Nucleus accumbens (tissue), 56 donors: ENCODE measurements at regions not wholly inside any gene's neighbourhood (a gene's known extent, or its start where the extent isn't known, plus 50 kb on each side); places are given as distances from the start of the nearest gene placed in this dataset.
"Not testable (repeated sequence)": the region's sequence is repeated elsewhere in the genome, so short reads cannot be mapped to it uniquely, and the experiment has no call there.

Experiments used
- DNase-seq, 56 donors: peaks; one replicate each; lab custom pipeline; 2025; lab: John Stamatoyannopoulos, UW

GRCh38 chr9:75197561-75197960 is 109.2 kb downstream of the OSTF1 start:
- DNase-seq: peak in 2 of 56 donors; percentile 6 to 18

GRCh38 chr9:75198436-75198835 is 110.1 kb downstream of the OSTF1 start:
- no peak for DNase-seq

GRCh38 chr9:75200892-75201470 is 112.7 kb downstream of the OSTF1 start:
- DNase-seq: no peak

GRCh38 chr9:75201480-75202209 is 113.3 kb downstream of the OSTF1 start:
- DNase-seq: no peak

- DNase-seq: not testable (repeated sequence)
Measured at GRCh38 chr9:75207997-75208396, 119.7 kb downstream of the OSTF1 start.

- DNase-seq: no peak
Measured at GRCh38 chr9:75210215-75210614, 121.9 kb downstream of the OSTF1 start.

GRCh38 chr9:75213765-75214164 is 125.5 kb downstream of the OSTF1 start:
- no peak for DNase-seq

- no peak for DNase-seq
Measured at GRCh38 chr9:75226403-75227139, 138.3 kb downstream of the OSTF1 start.

GRCh38 chr9:75228893-75229292 is 140.6 kb downstream of the OSTF1 start:
- no peak for DNase-seq

- no peak for DNase-seq
Measured at GRCh38 chr9:75229605-75230332, 141.5 kb downstream of the OSTF1 start.

- DNase-seq: no peak
Measured at GRCh38 chr9:75230469-75230868, 142.2 kb downstream of the OSTF1 start.

- no peak for DNase-seq
Measured at GRCh38 chr9:75231167-75231566, 142.9 kb downstream of the OSTF1 start.

GRCh38 chr9:75233011-75233410 is 144.7 kb downstream of the OSTF1 start:
- DNase-seq: no peak

- DNase-seq: no peak
Measured at GRCh38 chr9:75235632-75236031, 147.3 kb downstream of the OSTF1 start.

GRCh38 chr9:75238311-75238976 is 150.1 kb downstream of the OSTF1 start:
- peak in 12 of 56 donors; percentile 2 to 25 (median 10) for DNase-seq

- no peak for DNase-seq
Measured at GRCh38 chr9:75239176-75239575, 150.9 kb downstream of the OSTF1 start.

GRCh38 chr9:75242426-75242825 is 154.1 kb downstream of the OSTF1 start:
- DNase-seq: no peak

GRCh38 chr9:75246949-75247348 is 158.6 kb downstream of the OSTF1 start:
- no peak for DNase-seq

- DNase-seq: peak in 21 of 56 donors; percentile 2 to 66 (median 17)
Measured at GRCh38 chr9:75265525-75265972, 177.2 kb downstream of the OSTF1 start.

- no peak for DNase-seq
Measured at GRCh38 chr9:75269197-75269596, 180.9 kb downstream of the OSTF1 start.
